H9 (cell line): ENCODE measurements at regions not wholly inside any gene's neighbourhood (a gene's known extent, or its start where the extent isn't known, plus 50 kb on each side); places are given as distances from the start of the nearest gene placed in this dataset.

Experiments used
- DNase-seq: peaks from one replicate; pipeline ENCODE4 v3.0.0-alpha.2; 2017
- H2AFZ ChIP-seq: one replicate; pipeline ENCODE4 v1.6.1; 2013; ENCODE audit warnings: mild to moderate bottlenecking, low read length, control low read depth, moderate library complexity
- H2AK5ac ChIP-seq: 2 replicates; pipeline ENCODE4 v1.6.1; 2013; ENCODE audit warnings: low read length, control low read depth, mixed read lengths; ENCODE audit not compliant: insufficient read length
- H2BK120ac ChIP-seq: one replicate; pipeline ENCODE4 v1.6.1; 2013; ENCODE audit warnings: low read depth, mild to moderate bottlenecking, low read length, control low read depth, inconsistent platforms; ENCODE audit not compliant: poor library complexity, severe bottlenecking
- H2BK12ac ChIP-seq: 2 replicates; pipeline ENCODE4 v1.6.1; 2013; ENCODE audit warnings: low read length, control low read depth, mixed read lengths, low read depth; ENCODE audit not compliant: insufficient read length
- H2BK15ac ChIP-seq: 2 replicates; pipeline ENCODE4 v1.6.1; 2013; ENCODE audit warnings: low read depth, low read length, control low read depth
- H2BK20ac ChIP-seq: one replicate; pipeline ENCODE4 v1.6.1; 2013; ENCODE audit warnings: low read depth, mild to moderate bottlenecking, low read length, control low read depth, inconsistent platforms; ENCODE audit not compliant: poor library complexity, severe bottlenecking
- H2BK5ac ChIP-seq: 2 replicates; pipeline ENCODE4 v1.6.1; 2013; ENCODE audit warnings: low read length, control low read depth, mixed read lengths; ENCODE audit not compliant: insufficient read length
- H3K14ac ChIP-seq: 2 replicates; pipeline ENCODE4 v1.6.1; 2013; ENCODE audit warnings: low read length, control low read depth; ENCODE audit not compliant: insufficient read depth
- H3K18ac ChIP-seq: 2 replicates; pipeline ENCODE4 v1.6.1; 2013; ENCODE audit warnings: low read depth, mild to moderate bottlenecking, mixed read lengths, low read length, control low read depth; ENCODE audit not compliant: insufficient read length
- H3K23ac ChIP-seq: 2 replicates; pipeline ENCODE4 v1.6.1; 2013; ENCODE audit warnings: low read length, control low read depth, mixed read lengths, low read depth; ENCODE audit not compliant: insufficient read length
- H3K23me2 ChIP-seq: 2 replicates; pipeline ENCODE4 v1.6.1; 2013; ENCODE audit warnings: low read depth, mild to moderate bottlenecking, mixed read lengths, low read length, control low read depth; ENCODE audit not compliant: insufficient read length, poor library complexity, severe bottlenecking
- H3K27ac ChIP-seq: 2 replicates; pipeline ENCODE4 v1.5.1; 2013; ENCODE audit warnings: low read length, control low read depth, mixed read lengths, low read depth; ENCODE audit not compliant: insufficient read length
- H3K27me3 ChIP-seq: 2 replicates; pipeline ENCODE4 v1.6.1; 2013; ENCODE audit warnings: low read length, control low read depth, inconsistent platforms; ENCODE audit not compliant: insufficient read depth
- H3K4ac ChIP-seq: 2 replicates; pipeline ENCODE4 v1.6.1; 2013; ENCODE audit warnings: low read depth, mild to moderate bottlenecking, control low read depth, inconsistent platforms, low read length, moderate library complexity
- H3K4me1 ChIP-seq: 2 replicates; pipeline ENCODE4 v1.6.1; 2013; ENCODE audit warnings: low read length, control low read depth, inconsistent platforms; ENCODE audit not compliant: insufficient read depth
- H3K4me2 ChIP-seq: 2 replicates; pipeline ENCODE4 v1.6.1; 2013; ENCODE audit warnings: low read length, control low read depth, mixed read lengths; ENCODE audit not compliant: insufficient read length, insufficient read depth
- H3K56ac ChIP-seq: 2 replicates; pipeline ENCODE4 v1.6.1; 2013; ENCODE audit warnings: low read depth, mild to moderate bottlenecking, mixed read lengths, low read length, control low read depth; ENCODE audit not compliant: insufficient read length
- H3K79me1 ChIP-seq: 2 replicates; pipeline ENCODE4 v1.6.1; 2013; ENCODE audit warnings: low read depth, mild to moderate bottlenecking, moderate library complexity, low read length, control low read depth, inconsistent platforms; ENCODE audit not compliant: insufficient read depth, poor library complexity, severe bottlenecking
- H3K79me2 ChIP-seq: 2 replicates; pipeline ENCODE4 v1.6.1; 2013; ENCODE audit warnings: low read length, control low read depth, inconsistent platforms; ENCODE audit not compliant: insufficient read depth
- H3K9ac ChIP-seq: 2 replicates; pipeline ENCODE4 v1.6.1; 2013; ENCODE audit warnings: low read length, control low read depth, mixed read lengths; ENCODE audit not compliant: insufficient read length; ENCODE audit errors: extremely low read depth
- H3K9me3 ChIP-seq: one replicate; pipeline ENCODE4 v1.6.1; 2013; ENCODE audit warnings: low read depth, low read length, inconsistent platforms; ENCODE audit not compliant: control insufficient read depth
- H3T11ph ChIP-seq: one replicate; pipeline ENCODE4 v1.6.1; 2013; ENCODE audit warnings: mild to moderate bottlenecking, low read length, control low read depth, inconsistent platforms
- H4K20me1 ChIP-seq: one replicate; pipeline ENCODE4 v1.6.1; 2013; ENCODE audit not compliant: control insufficient read depth, insufficient read length, insufficient read depth
- H4K5ac ChIP-seq: 2 replicates; pipeline ENCODE4 v1.6.1; 2013; ENCODE audit warnings: low read depth, mild to moderate bottlenecking, mixed read lengths, low read length, control low read depth; ENCODE audit not compliant: insufficient read length
- H4K8ac ChIP-seq: replicated peaks from 2 replicates; pipeline ENCODE4 v1.6.1; 2013; ENCODE audit warnings: low read length, control low read depth, mixed read lengths, low read depth; ENCODE audit not compliant: insufficient read length
- H4K91ac ChIP-seq: 2 replicates; pipeline ENCODE4 v1.6.1; 2013; ENCODE audit warnings: low read depth, mild to moderate bottlenecking, moderate library complexity, mixed read lengths, low read length, control low read depth; ENCODE audit not compliant: insufficient read length
- H3K27ac Mint-ChIP-seq, 3 experiments: 2 replicates in 2 of 3; 3 replicates in 1 of 3; pipeline ENCODE4 v1.8.0; 2020 to 2021; ENCODE audit warnings: mixed read lengths in 3 of 3, mild to moderate bottlenecking in 1 of 3, moderate library complexity in 1 of 3
- H3K27me3 Mint-ChIP-seq: 2 replicates; pipeline ENCODE4 v1.8.0; 2021; ENCODE audit warnings: low read depth, mild to moderate bottlenecking, moderate library complexity, mixed read lengths
- H3K36me3 Mint-ChIP-seq, 3 experiments: 2 replicates in 2 of 3; 3 replicates in 1 of 3; pipeline ENCODE4 v1.8.0; 2020 to 2021; ENCODE audit warnings: low read depth in 3 of 3, mixed read lengths in 3 of 3; ENCODE audit not compliant: insufficient read depth in 1 of 3
- H3K4me1 Mint-ChIP-seq, 2 experiments: 2 replicates each; pipeline ENCODE4 v1.8.0; 2020; ENCODE audit warnings: mixed read lengths in 2 of 2
- H3K4me3 Mint-ChIP-seq, 2 experiments: 2 replicates in 1 of 2; 3 replicates in 1 of 2; pipeline ENCODE4 v1.8.0; 2020 to 2021; ENCODE audit warnings: mild to moderate bottlenecking in 2 of 2, mixed read lengths in 2 of 2, moderate library complexity in 1 of 2
- H3K9me3 Mint-ChIP-seq, 2 experiments: 2 replicates in 1 of 2; 3 replicates in 1 of 2; pipeline ENCODE4 v1.8.0; 2020; ENCODE audit warnings: mild to moderate bottlenecking in 2 of 2, mixed read lengths in 2 of 2, moderate library complexity in 1 of 2
- CTCF ChIP-seq: fragments of 200-600 bp; sonication (generic); conservative IDR thresholded peaks from 3 replicates; pipeline ENCODE4 v1.8.0; 2021; ENCODE audit warnings: antibody characterized with exemption, mild to moderate bottlenecking
- WGBS: extraction: QIAGEN DNeasy Blood & Tissue Kit; methylation state at CpG from one replicate; pipeline ENCODE4 v1.1.7; 2013; ENCODE audit warnings: missing lambda C conversion rate, low lambda C conversion rate, mixed read lengths; ENCODE audit not compliant: insufficient read length; ENCODE audit errors: extremely low coverage; 5-methylcytosine and 5-hydroxymethylcytosine counted together

- WGBS, result no CpG with 5 or more reads among the region's 2 CpGs
- TF ChIP-seq CTCF, result no peak
Observed at GRCh38 chr2:128803222-128803621, 484.6 kb upstream of the HS6ST1 start.

More at GRCh38 chr2:128803222-128803621, 484.6 kb upstream of the HS6ST1 start:
- Mint-ChIP-seq H3K4me3 (no peak overlapping the region), H3K27ac (no peak overlapping the region), H3K36me3 (peaks cover 4 to 7% (median 6%) of the 10 kb centered on the region in 3 experiments; a peak in 4 of 7 replicates), H3K27me3 (peaks cover 3% of the 10 kb centered on the region; the same call in 1 of the 2 replicates), H3K9me3 (peaks cover 7 to 10% of the 10 kb centered on the region in 2 experiments), H3K4me1 (peaks cover 12% of the 10 kb centered on the region in 2 experiments; a peak in 3 of 4 replicates)
- no peak overlapping the region for H3K4me2 ChIP-seq
- H3K56ac ChIP-seq, result no peak overlapping the region
- no peak for DNase-seq
- H3K9ac ChIP-seq, result no peak overlapping the region
- no peak overlapping the region for H2BK12ac ChIP-seq
- H3K27me3 ChIP-seq, result no peaks in the 10 kb centered on the region
- H3K79me1 ChIP-seq, result no peaks in the 10 kb centered on the region
- no peaks in the 10 kb centered on the region for H3K9me3 ChIP-seq
- no peak overlapping the region for H2BK5ac ChIP-seq
- H2BK15ac ChIP-seq, result no peak overlapping the region
- no peak overlapping the region for H3K27ac ChIP-seq
- no peak overlapping the region for H4K8ac ChIP-seq
- H4K5ac ChIP-seq, result no peak overlapping the region
- H3K23me2 ChIP-seq, result no peaks in the 10 kb centered on the region
- H2BK20ac ChIP-seq, result no peak overlapping the region
- H4K20me1 ChIP-seq, result no peaks in the 10 kb centered on the region
- no peak overlapping the region for H3T11ph ChIP-seq
- no peak overlapping the region for H3K4ac ChIP-seq
- no peak overlapping the region for H3K14ac ChIP-seq
- H2AK5ac ChIP-seq, result no peak overlapping the region
- H2AFZ ChIP-seq, result no peak overlapping the region
- H4K91ac ChIP-seq, result no peak overlapping the region
- H2BK120ac ChIP-seq, result no peak overlapping the region
- no peaks in the 10 kb centered on the region; the same call in 1 of the 2 replicates for H3K4me1 ChIP-seq
- no peak overlapping the region for H3K18ac ChIP-seq
- H3K79me2 ChIP-seq, result no peaks in the 10 kb centered on the region
- no peak overlapping the region for H3K23ac ChIP-seq
